ENCODE measurements at regions not wholly inside any gene's neighbourhood (a gene's known extent, or its start where the extent isn't known, plus 50 kb on each side); places are given as distances from the start of the nearest gene placed in this dataset.

GRCh38 chr1:48109390-48110013 lies 112.3 kb upstream of the TRABD2B start:
- TF ChIP-seq, protein P1, sequence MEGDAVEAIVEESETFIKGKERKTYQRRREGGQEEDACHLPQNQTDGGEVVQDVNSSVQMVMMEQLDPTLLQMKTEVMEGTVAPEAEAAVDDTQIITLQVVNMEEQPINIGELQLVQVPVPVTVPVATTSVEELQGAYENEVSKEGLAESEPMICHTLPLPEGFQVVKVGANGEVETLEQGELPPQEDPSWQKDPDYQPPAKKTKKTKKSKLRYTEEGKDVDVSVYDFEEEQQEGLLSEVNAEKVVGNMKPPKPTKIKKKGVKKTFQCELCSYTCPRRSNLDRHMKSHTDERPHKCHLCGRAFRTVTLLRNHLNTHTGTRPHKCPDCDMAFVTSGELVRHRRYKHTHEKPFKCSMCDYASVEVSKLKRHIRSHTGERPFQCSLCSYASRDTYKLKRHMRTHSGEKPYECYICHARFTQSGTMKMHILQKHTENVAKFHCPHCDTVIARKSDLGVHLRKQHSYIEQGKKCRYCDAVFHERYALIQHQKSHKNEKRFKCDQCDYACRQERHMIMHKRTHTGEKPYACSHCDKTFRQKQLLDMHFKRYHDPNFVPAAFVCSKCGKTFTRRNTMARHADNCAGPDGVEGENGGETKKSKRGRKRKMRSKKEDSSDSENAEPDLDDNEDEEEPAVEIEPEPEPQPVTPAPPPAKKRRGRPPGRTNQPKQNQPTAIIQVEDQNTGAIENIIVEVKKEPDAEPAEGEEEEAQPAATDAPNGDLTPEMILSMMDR (IDR thresholded peaks at IDR 0.05 in 8 of 11, conservative IDR thresholded peaks at IDR 0.05 in 3 of 11), result peak; percentile 7 to 82 (median 67)
- TF ChIP-seq POLR2AphosphoS5 (IDR thresholded peaks at IDR 0.05) (no peak), POLR2A (IDR thresholded peaks at IDR 0.05) (no peak)
